ENCODE measurements at regions not wholly inside any gene's neighbourhood (a gene's known extent, or its start where the extent isn't known, plus 50 kb on each side); places are given as distances from the start of the nearest gene placed in this dataset.

- no peak overlapping the region for H3K4me3 ChIP-seq
- no peaks in the 10 kb centered on the region for H3K4me1 ChIP-seq (ENCODE audit: control insufficient read depth in 1 of 2, low read depth in 2 of 2)
- no peaks in the 10 kb centered on the region for H3K9me3 ChIP-seq
- no peak for DNase-seq (ENCODE audit: low spot score)
- no peak for TF ChIP-seq CTCF (IDR thresholded peaks at IDR 0.05)
- no peaks in the 10 kb centered on the region for H3K27me3 ChIP-seq (replicated peaks; ENCODE audit: insufficient read depth)
- no peak for ATAC-seq (ENCODE audit: insufficient number of reproducible peaks, low FRiP score, low read depth)
- no peaks in the 10 kb centered on the region for H3K36me3 ChIP-seq
- no peak overlapping the region for H3K27ac ChIP-seq
Measured at GRCh38 chr2:117635481-117635880, 179.0 kb upstream of the DDX18 start.

DNA sequence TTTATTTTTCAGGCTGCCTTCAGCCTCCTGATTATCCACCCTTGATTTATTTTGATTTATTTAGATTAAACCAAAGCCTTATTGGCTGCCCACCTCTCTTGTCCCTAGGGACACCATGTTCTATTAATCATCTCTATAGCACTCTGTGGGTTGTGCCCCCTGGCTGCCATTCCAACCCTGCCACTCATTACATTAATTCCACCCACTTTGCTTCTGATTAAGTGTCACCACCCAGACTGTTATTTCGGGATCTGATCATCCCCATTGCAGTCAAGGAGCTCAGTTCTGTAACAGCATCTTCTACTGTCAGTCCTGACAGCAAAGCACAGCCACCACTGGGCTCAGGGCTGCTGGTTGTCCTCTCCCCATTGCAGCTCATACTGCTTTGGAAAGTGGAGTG lies 175.1 kb upstream of the DDX18 start:
- ATAC-seq (ENCODE audit: insufficient number of reproducible peaks, low FRiP score, low read depth) (no peak), DNase-seq (ENCODE audit: low spot score) (no peak)
- no peaks in the 10 kb centered on the region for H3K9me3 ChIP-seq
- no peaks in the 10 kb centered on the region for H3K36me3 ChIP-seq
- H3K27me3 ChIP-seq (replicated peaks; ENCODE audit: insufficient read depth), result no peaks in the 10 kb centered on the region
- no peaks in the 10 kb centered on the region for H3K4me1 ChIP-seq (ENCODE audit: control insufficient read depth in 1 of 2, low read depth in 2 of 2)
- TF ChIP-seq CTCF (IDR thresholded peaks at IDR 0.05), result no peak
- no peak overlapping the region for H3K27ac ChIP-seq
- H3K4me3 ChIP-seq, result no peak overlapping the region

- no peaks in the 10 kb centered on the region for H3K4me1 ChIP-seq (ENCODE audit: control insufficient read depth in 1 of 2, low read depth in 2 of 2)
- no peak for ATAC-seq (ENCODE audit: insufficient number of reproducible peaks, low FRiP score, low read depth)
- no peaks in the 10 kb centered on the region for H3K9me3 ChIP-seq
- no peak for TF ChIP-seq CTCF (IDR thresholded peaks at IDR 0.05)
- no peak for DNase-seq (ENCODE audit: low spot score)
- no peaks in the 10 kb centered on the region for H3K36me3 ChIP-seq
- no peak overlapping the region for H3K4me3 ChIP-seq
- H3K27me3 ChIP-seq (replicated peaks; ENCODE audit: insufficient read depth), result no peaks in the 10 kb centered on the region
- no peak overlapping the region for H3K27ac ChIP-seq
Measured at GRCh38 chr2:117644403-117644802, 170.1 kb upstream of the DDX18 start.

GRCh38 chr2:117645458-117645857 lies 169.0 kb upstream of the DDX18 start:
- Histone ChIP-seq H3K4me1 (ENCODE audit: control insufficient read depth in 1 of 2, low read depth in 2 of 2) (no peaks in the 10 kb centered on the region), H3K27ac (no peak overlapping the region), H3K4me3 (no peak overlapping the region), H3K27me3 (replicated peaks; ENCODE audit: insufficient read depth) (no peaks in the 10 kb centered on the region), H3K36me3 (no peaks in the 10 kb centered on the region), H3K9me3 (no peaks in the 10 kb centered on the region)
- no peak for ATAC-seq (ENCODE audit: insufficient number of reproducible peaks, low FRiP score, low read depth)
- TF ChIP-seq CTCF (IDR thresholded peaks at IDR 0.05), result no peak
- DNase-seq (ENCODE audit: low spot score), result no peak

- no peak overlapping the region for H3K27ac ChIP-seq
- ATAC-seq (ENCODE audit: insufficient number of reproducible peaks, low FRiP score, low read depth), result no peak
- DNase-seq (ENCODE audit: low spot score), result no peak
- H3K36me3 ChIP-seq, result no peaks in the 10 kb centered on the region
- no peak for TF ChIP-seq CTCF (IDR thresholded peaks at IDR 0.05)
- no peaks in the 10 kb centered on the region for H3K27me3 ChIP-seq (replicated peaks; ENCODE audit: insufficient read depth)
- no peaks in the 10 kb centered on the region for H3K4me1 ChIP-seq (ENCODE audit: control insufficient read depth in 1 of 2, low read depth in 2 of 2)
- H3K4me3 ChIP-seq, result no peak overlapping the region
- H3K9me3 ChIP-seq, result no peaks in the 10 kb centered on the region
Measured at GRCh38 chr2:117646099-117646498, 168.4 kb upstream of the DDX18 start.
